K562 (cell line): ENCODE measurements at regions not wholly inside any gene's neighbourhood (a gene's known extent, or its start where the extent isn't known, plus 50 kb on each side); places are given as distances from the start of the nearest gene placed in this dataset.
A peak's percentile ranks its signal among the peaks of the same experiment; 100 is the strongest.

Source experiments
- ATAC-seq: fragments of 200-7000 bp; cut with Tn5 transposase; 3 replicates; pipeline ENCODE4 v1.9.1; 2020; ENCODE audit warnings: moderate library complexity
- BruUV-seq: library from RNA; stranded (reverse); fragments of 400-500 nt; replicated peaks from 2 replicates; lab custom pipeline; 2021; lab: Mats Ljungman, UMichigan
- CTCF ChIA-PET: fragments of 300-600 bp; formaldehyde crosslinking; extraction: SDS; loops from one replicate; lab custom pipeline; 2021; ENCODE audit warnings: low intra/inter-chr PET ratio; lab: Yijun Ruan, JAX
- POLR2A ChIA-PET: fragments of 300-600, 350-650 bp; sonication (Branson Sonifier 250); formaldehyde crosslinking; extraction: SDS; loops from one replicate; lab custom pipeline; 2021; ENCODE audit warnings: antibody characterized with exemption, inconsistent platforms; lab: Yijun Ruan, JAX
- DNase-seq, 4 experiments: peaks; one replicate each; pipeline versions ENCODE4 v3.0.0 to v3.0.0-alpha.2; 2011 to 2018; ENCODE audit warnings: low spot score in 3 of 4, mixed read lengths in 3 of 4; ENCODE audit errors: extremely low read depth in 1 of 4
- FAIRE-seq: peaks from 2 replicates; lab custom pipeline; 2011; peaks lifted over from hg19 to GRCh38; lab: Jason Lieb, UNC
- H2AFZ ChIP-seq: 2 replicates; pipeline ENCODE4 v1.6.0; 2011; ENCODE audit warnings: low read depth, low read length, control low read depth, inconsistent platforms
- H3K27ac ChIP-seq: fragments of 200-600 bp; 3 replicates; pipeline ENCODE4 v1.8.0; 2011; ENCODE audit warnings: low read depth, mild to moderate bottlenecking, control low read depth, inconsistent platforms, low read length, moderate library complexity, mixed read lengths; ENCODE audit errors: extremely low read depth
- H3K27me3 ChIP-seq, 2 experiments: fragments of 300-600 bp in 1 of 2; 2 replicates in 1 of 2; 3 replicates in 1 of 2; pipeline versions ENCODE4 v1.6.0 to v1.8.0; 2011; ENCODE audit warnings: inconsistent platforms in 2 of 2, low read length in 2 of 2, mild to moderate bottlenecking in 1 of 2, mixed read lengths in 1 of 2, moderate library complexity in 1 of 2; ENCODE audit not compliant: control insufficient read depth in 2 of 2, insufficient read depth in 2 of 2
- H3K36me3 ChIP-seq: fragments of 300-600 bp; 3 replicates; pipeline ENCODE4 v1.8.0; 2011; ENCODE audit warnings: mild to moderate bottlenecking, low read length, inconsistent platforms; ENCODE audit not compliant: control insufficient read depth, insufficient read depth
- H3K4me1 ChIP-seq, 2 experiments: fragments of 200-600 bp in 1 of 2; replicated peaks in 1 of 2; 2 replicates in 1 of 2; 3 replicates in 1 of 2; pipeline versions ENCODE4 v1.5.1 to v1.8.0; 2011; ENCODE audit warnings: inconsistent platforms in 2 of 2, low read length in 2 of 2, mild to moderate bottlenecking in 1 of 2, mixed read lengths in 1 of 2, moderate library complexity in 1 of 2; ENCODE audit not compliant: control insufficient read depth in 2 of 2, insufficient read depth in 2 of 2
- H3K4me2 ChIP-seq: 2 replicates; pipeline ENCODE4 v1.6.1; 2011; ENCODE audit warnings: low read length, control low read depth, inconsistent platforms, mixed read lengths; ENCODE audit not compliant: insufficient read depth
- H3K4me3 ChIP-seq: fragments of 200-600 bp; sonication (generic), shearing (Covaris generic); 2 replicates; pipeline ENCODE4 v1.5.1; 2016; ENCODE audit warnings: control low read depth, inconsistent platforms
- H3K79me2 ChIP-seq: fragments of 200-600 bp; 3 replicates; pipeline ENCODE4 v1.8.0; 2011; ENCODE audit warnings: low read length, inconsistent platforms; ENCODE audit not compliant: control insufficient read depth, insufficient read depth
- H3K9ac ChIP-seq, 2 experiments: 2 replicates each; pipeline versions ENCODE4 v1.6.0 to v1.6.1; 2011; ENCODE audit warnings: low read depth in 2 of 2, low read length in 2 of 2, control low read depth in 1 of 2, inconsistent platforms in 1 of 2, mild to moderate bottlenecking in 1 of 2, mixed read lengths in 1 of 2; ENCODE audit not compliant: insufficient read depth in 1 of 2
- H3K9me1 ChIP-seq: one replicate; pipeline ENCODE4 v1.6.0; 2011; ENCODE audit warnings: inconsistent platforms, mild to moderate bottlenecking, low read length, moderate library complexity; ENCODE audit not compliant: control insufficient read depth, insufficient read depth
- H3K9me3 ChIP-seq: replicated peaks from 2 replicates; pipeline ENCODE4 v1.5.1; 2011; ENCODE audit warnings: low read depth, low read length, inconsistent platforms; ENCODE audit not compliant: control insufficient read depth, insufficient read depth
- H4K20me1 ChIP-seq: replicated peaks from 2 replicates; pipeline ENCODE4 v1.6.1; 2011; ENCODE audit warnings: low read length, inconsistent platforms, mixed read lengths; ENCODE audit not compliant: control insufficient read depth, insufficient read depth
- ATF4 ChIP-seq: fragments of 450-650 bp; formaldehyde crosslinking; IDR thresholded peaks from 2 replicates; pipeline ENCODE4 v1.4.0; 2022; ENCODE audit warnings: mild to moderate bottlenecking, moderate library complexity
- ELF4 ChIP-seq: fragments of 450-650 bp; formaldehyde crosslinking; IDR thresholded peaks from 2 replicates; pipeline ENCODE4 v1.4.0; 2022; ENCODE audit warnings: missing genetic modification characterization
- ESRRA ChIP-seq: fragments of 450-650 bp; IDR thresholded peaks from 2 replicates; pipeline ENCODE4 v1.6.1; 2014; ENCODE audit warnings: low read depth, mild to moderate bottlenecking, moderate library complexity, borderline replicate concordance
- OTX1 ChIP-seq: fragments of 450-650 bp; formaldehyde crosslinking; IDR thresholded peaks from 2 replicates; pipeline ENCODE4 v1.4.0; 2022; ENCODE audit warnings: mild to moderate bottlenecking
- SPI1 ChIP-seq: IDR thresholded peaks from 2 replicates; pipeline ENCODE4 v1.6.1; 2011; ENCODE audit warnings: low read depth, low read length, control low read depth, borderline replicate concordance
- ZBTB26 ChIP-seq: fragments of 450-650 bp; formaldehyde crosslinking; IDR thresholded peaks from 2 replicates; pipeline ENCODE4 v1.4.0; 2022; ENCODE audit warnings: missing genetic modification characterization
- ZNF253 ChIP-seq: fragments of 250-450 bp; sonication (Bioruptor Pico); conservative IDR thresholded peaks from 2 replicates; pipeline ENCODE4 v1.6.1; 2021; ENCODE audit warnings: mild to moderate bottlenecking
- WGBS: fragments of 100-300 bp; shearing (Covaris generic); methylation state at CpG from one replicate; pipeline ENCODE4 v1.1.6; 2016; ENCODE audit warnings: low coverage, mixed read lengths; ENCODE audit not compliant: insufficient coverage; ENCODE audit errors: missing lambda C conversion rate; 5-methylcytosine and 5-hydroxymethylcytosine counted together
- in situ Hi-C: fragments of 300-500 bp; cut with MboI; formaldehyde crosslinking; loops from 4 replicates; pipeline ENCODE4 v1.15.0; 2018; ENCODE audit warnings: inconsistent platforms, mixed read lengths
- intact Hi-C: fragments of 100-400 bp; cut with micrococcal nuclease; formaldehyde crosslinking; loops from 2 replicates; pipeline ENCODE4 v1.14.2; 2022

- H4K20me1 ChIP-seq = no peaks in the 10 kb centered on the region
- no peak overlapping the region for H3K27ac ChIP-seq
- H3K79me2 ChIP-seq = no peaks in the 10 kb centered on the region
- no peak overlapping the region for H3K9ac ChIP-seq
- H3K27me3 ChIP-seq = no peaks in the 10 kb centered on the region
- ChIA-PET CTCF (no interaction called here), POLR2A (interaction anchor here (1.2 to 1.4 kb wide), 2 partner anchors 11 to 27 kb away, joined by 3 to 4 read pairs; no protein-coding TSS in a partner anchor)
- no TSS peak for BruUV-seq
- DNase-seq (peak in 2 of 4 experiments; percentile 25 to 38), ATAC-seq (peak; percentile 65; the same call in 1 of the 3 replicates), FAIRE-seq (no peak)
- no peaks in the 10 kb centered on the region for H3K9me3 ChIP-seq
- 14% methylated on average over 3 of the region's 4 CpGs for WGBS
- H2AFZ ChIP-seq = peak overlapping the region; percentile 46
- intact Hi-C loops = no loop called here
- in situ Hi-C loops = no loop called here
- TF ChIP-seq ATF4 (CRISPR knock-in tag) (no peak), ZBTB26 (0 out of 2 replicates have a peak, but pooled peaks have one; percentile 16), ELF4 (CRISPR knock-in tag) (0 out of 2 replicates have a peak, but pooled peaks have one; percentile 27), ZNF253 (CRISPR knock-in tag) (no peak), SPI1 (0 out of 2 replicates have a peak, but pooled peaks have one; percentile 3), ESRRA (no peak), OTX1 (CRISPR knock-in tag) (0 out of 2 replicates have a peak, but pooled peaks have one; percentile 14)
- H3K4me2 ChIP-seq = no peak overlapping the region
- H3K4me3 ChIP-seq = no peak overlapping the region
- no peaks in the 10 kb centered on the region for H3K9me1 ChIP-seq
- H3K4me1 ChIP-seq = peaks cover 20 to 25% of the 10 kb centered on the region in 2 experiments
- H3K36me3 ChIP-seq = no peaks in the 10 kb centered on the region
Measured at GRCh38 chr3:194223951-194224350, 88.0 kb downstream of the HES1 start.
